ENCODE measurements at regions not wholly inside any gene's neighbourhood (a gene's known extent, or its start where the extent isn't known, plus 50 kb on each side); places are given as distances from the start of the nearest gene placed in this dataset.

GRCh38 chr6:53974941-53975340 lies 136.3 kb upstream of the MLIP start:
- DNase-seq = no peak

- no peak for DNase-seq
These were observed 135.2 kb upstream of the MLIP start for GRCh38 chr6:53975941-53976615.

- DNase-seq = no peak
These were observed 133.7 kb upstream of the MLIP start for GRCh38 chr6:53977551-53977950.

- DNase-seq = peak; percentile 19
These were observed 131.7 kb upstream of the MLIP start for GRCh38 chr6:53979468-53980067.

- DNase-seq = no peak
These were observed 128.7 kb upstream of the MLIP start for GRCh38 chr6:53982366-53983050.

GRCh38 chr6:53983301-53983700 lies 127.9 kb upstream of the MLIP start:
- DNase-seq = no peak

- no peak for DNase-seq
These were observed 127.1 kb upstream of the MLIP start for GRCh38 chr6:53984163-53984562.

GRCh38 chr6:53984581-53984980 lies 126.7 kb upstream of the MLIP start:
- no peak for DNase-seq

- no peak for DNase-seq
These were observed 125.9 kb upstream of the MLIP start for GRCh38 chr6:53985366-53985765.

GRCh38 chr6:53986165-53986720 lies 125.0 kb upstream of the MLIP start:
- peak; percentile 50 for DNase-seq

GRCh38 chr6:53986721-53987521 lies 124.3 kb upstream of the MLIP start:
- no peak for DNase-seq

- DNase-seq = no peak
These were observed 123.7 kb upstream of the MLIP start for GRCh38 chr6:53987522-53987888.

- DNase-seq = no peak
These were observed 121.7 kb upstream of the MLIP start for GRCh38 chr6:53989504-53989903.

GRCh38 chr6:53992522-53992921 lies 118.7 kb upstream of the MLIP start:
- no peak for DNase-seq

- no peak for DNase-seq
These were observed 117.0 kb upstream of the MLIP start for GRCh38 chr6:53994201-53994600.

GRCh38 chr6:53995935-53996334 lies 115.3 kb upstream of the MLIP start:
- no peak for DNase-seq

GRCh38 chr6:53998303-53998702 lies 112.9 kb upstream of the MLIP start:
- no peak for DNase-seq

- DNase-seq = no peak
These were observed 112.0 kb upstream of the MLIP start for GRCh38 chr6:53999088-53999755.

GRCh38 chr6:54002116-54002515 lies 109.1 kb upstream of the MLIP start:
- no peak for DNase-seq

GRCh38 chr6:54003316-54003715 lies 107.9 kb upstream of the MLIP start:
- no peak for DNase-seq

- no peak for DNase-seq
These were observed 102.7 kb upstream of the MLIP start for GRCh38 chr6:54008589-54008988.

- no peak for DNase-seq
These were observed 102.1 kb upstream of the MLIP start for GRCh38 chr6:54009052-54009654.

Measured in NCI-H774 (cell line).